SH-SY5Y (cell line): ENCODE measurements at regions not wholly inside any gene's neighbourhood (a gene's known extent, or its start where the extent isn't known, plus 50 kb on each side); places are given as distances from the start of the nearest gene placed in this dataset.

Source experiments
- GATA2 ChIP-seq: IDR thresholded peaks from 2 replicates; pipeline ENCODE4 v1.6.1; 2011; ENCODE audit warnings: mild to moderate bottlenecking, low read depth, low read length
- GATA3 ChIP-seq: IDR thresholded peaks from 2 replicates; pipeline ENCODE4 v1.6.1; 2011; ENCODE audit warnings: low read depth, mild to moderate bottlenecking, low read length, moderate library complexity

DNA sequence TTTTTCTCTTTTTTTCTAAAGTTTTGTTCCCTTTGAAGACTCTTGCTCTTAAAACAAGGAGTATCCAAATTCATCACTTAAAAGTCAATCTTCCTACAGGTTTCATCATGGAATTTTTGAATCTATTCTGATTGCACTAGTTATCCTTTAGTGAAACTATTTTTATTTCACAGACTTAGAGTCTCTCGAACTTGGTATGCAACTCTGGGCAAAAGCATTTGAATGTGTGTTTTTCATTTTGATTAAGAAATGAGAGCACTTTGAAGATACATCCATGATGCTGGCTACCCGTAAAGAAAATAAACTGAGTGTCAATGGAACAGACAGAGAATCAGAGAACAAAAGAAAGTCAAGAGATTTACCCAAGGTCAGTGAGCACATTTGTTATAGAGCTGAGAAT, 586.5 kb downstream of the EPM2A start:
- no peak for TF ChIP-seq GATA2
- TF ChIP-seq GATA3, result no peak
